ENCODE measurements at regions not wholly inside any gene's neighbourhood (a gene's known extent, or its start where the extent isn't known, plus 50 kb on each side); places are given as distances from the start of the nearest gene placed in this dataset.

DNA sequence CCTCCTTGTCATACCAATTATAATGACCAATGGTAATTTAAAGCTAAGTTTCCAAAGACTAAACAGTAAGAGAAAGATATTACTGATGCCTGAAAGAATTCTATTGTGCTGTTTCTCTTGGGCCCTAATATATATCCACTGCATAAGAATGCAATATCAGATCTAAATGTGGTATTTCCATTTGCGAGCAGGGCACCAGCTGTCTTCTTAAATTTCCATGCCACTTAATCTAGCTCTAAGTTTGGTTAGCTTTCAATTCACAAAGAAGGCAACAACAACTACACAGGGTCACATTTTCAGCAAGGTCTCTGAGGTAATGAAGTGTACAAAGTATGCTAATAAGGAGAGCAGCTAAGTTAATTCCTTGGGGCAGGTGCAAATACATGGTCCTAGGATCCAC lies 315.7 kb downstream of the GPR37 start:
- no peak overlapping the region for H3K27ac ChIP-seq (ENCODE audit: insufficient read length, low read depth, low read length)
- DNase-seq = no peak
- WGBS (ENCODE audit: extremely low coverage, insufficient read length, low lambda C conversion rate) = no CpG with 5 or more reads among the region's 1 CpG
- no peak overlapping the region for H2BK120ac ChIP-seq (ENCODE audit: low read depth, low read length, poor library complexity, severe bottlenecking)
- H3K23ac ChIP-seq (ENCODE audit: insufficient read length, low read depth, low read length) = no peak overlapping the region
- H2BK20ac ChIP-seq (ENCODE audit: low read depth, low read length, poor library complexity, severe bottlenecking) = no peak overlapping the region
- H2BK15ac ChIP-seq (ENCODE audit: low read depth, low read length) = no peak overlapping the region
- no peak overlapping the region for H3K9ac ChIP-seq (ENCODE audit: extremely low read depth, insufficient read length, low read length)
- H3K4me1 ChIP-seq (ENCODE audit: insufficient read depth, low read length) = no peaks in the 10 kb centered on the region
- H3K79me1 ChIP-seq (ENCODE audit: insufficient read depth, low read depth, low read length, poor library complexity, severe bottlenecking) = no peaks in the 10 kb centered on the region
- TF ChIP-seq, protein P1, sequence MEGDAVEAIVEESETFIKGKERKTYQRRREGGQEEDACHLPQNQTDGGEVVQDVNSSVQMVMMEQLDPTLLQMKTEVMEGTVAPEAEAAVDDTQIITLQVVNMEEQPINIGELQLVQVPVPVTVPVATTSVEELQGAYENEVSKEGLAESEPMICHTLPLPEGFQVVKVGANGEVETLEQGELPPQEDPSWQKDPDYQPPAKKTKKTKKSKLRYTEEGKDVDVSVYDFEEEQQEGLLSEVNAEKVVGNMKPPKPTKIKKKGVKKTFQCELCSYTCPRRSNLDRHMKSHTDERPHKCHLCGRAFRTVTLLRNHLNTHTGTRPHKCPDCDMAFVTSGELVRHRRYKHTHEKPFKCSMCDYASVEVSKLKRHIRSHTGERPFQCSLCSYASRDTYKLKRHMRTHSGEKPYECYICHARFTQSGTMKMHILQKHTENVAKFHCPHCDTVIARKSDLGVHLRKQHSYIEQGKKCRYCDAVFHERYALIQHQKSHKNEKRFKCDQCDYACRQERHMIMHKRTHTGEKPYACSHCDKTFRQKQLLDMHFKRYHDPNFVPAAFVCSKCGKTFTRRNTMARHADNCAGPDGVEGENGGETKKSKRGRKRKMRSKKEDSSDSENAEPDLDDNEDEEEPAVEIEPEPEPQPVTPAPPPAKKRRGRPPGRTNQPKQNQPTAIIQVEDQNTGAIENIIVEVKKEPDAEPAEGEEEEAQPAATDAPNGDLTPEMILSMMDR (conservative IDR thresholded peaks at IDR 0.05) = no peak
- H2AFZ ChIP-seq (ENCODE audit: low read length) = no peak overlapping the region
- H4K5ac ChIP-seq (ENCODE audit: insufficient read length, low read depth, low read length) = no peak overlapping the region
- Mint-ChIP-seq H3K9me3 (no peaks in the 10 kb centered on the region), H3K4me1 (peaks cover 4% of the 10 kb centered on the region in 2 experiments), H3K4me3 (no peak overlapping the region), H3K27ac (no peak overlapping the region), H3K36me3 (ENCODE audit: insufficient read depth in 1 of 3, low read depth in 3 of 3) (no peaks in the 10 kb centered on the region), H3K27me3 (ENCODE audit: low read depth) (no peaks in the 10 kb centered on the region)
- no peak overlapping the region for H3K4ac ChIP-seq (ENCODE audit: low read depth, low read length)
- H3K23me2 ChIP-seq (ENCODE audit: insufficient read length, low read depth, low read length, poor library complexity, severe bottlenecking) = no peaks in the 10 kb centered on the region
- H2BK5ac ChIP-seq (ENCODE audit: insufficient read length, low read length) = no peak overlapping the region
- H4K91ac ChIP-seq (ENCODE audit: insufficient read length, low read depth, low read length) = no peak overlapping the region
- no peaks in the 10 kb centered on the region for H4K20me1 ChIP-seq (ENCODE audit: control insufficient read depth, insufficient read depth, insufficient read length)
- H3T11ph ChIP-seq (ENCODE audit: low read length) = no peak overlapping the region
- no peak overlapping the region for H3K4me2 ChIP-seq (ENCODE audit: insufficient read depth, insufficient read length, low read length)
- H2AK5ac ChIP-seq (ENCODE audit: insufficient read length, low read length) = no peak overlapping the region
- no peak overlapping the region for H3K14ac ChIP-seq (ENCODE audit: insufficient read depth, low read length)
- no peak overlapping the region for H4K8ac ChIP-seq (replicated peaks; ENCODE audit: insufficient read length, low read depth, low read length)
- no peaks in the 10 kb centered on the region for H3K9me3 ChIP-seq (ENCODE audit: control insufficient read depth, low read depth, low read length)
- no peak overlapping the region for H3K56ac ChIP-seq (ENCODE audit: insufficient read length, low read depth, low read length)
- H2BK12ac ChIP-seq (ENCODE audit: insufficient read length, low read depth, low read length) = no peak overlapping the region
- H3K18ac ChIP-seq (ENCODE audit: insufficient read length, low read depth, low read length) = no peak overlapping the region
- H3K79me2 ChIP-seq (ENCODE audit: insufficient read depth, low read length) = no peaks in the 10 kb centered on the region
- H3K27me3 ChIP-seq (ENCODE audit: insufficient read depth, low read length) = no peaks in the 10 kb centered on the region

Data from H9 (cell line).